ENCODE measurements at regions not wholly inside any gene's neighbourhood (a gene's known extent, or its start where the extent isn't known, plus 50 kb on each side); places are given as distances from the start of the nearest gene placed in this dataset.
A peak's percentile ranks its signal among the peaks of the same experiment; 100 is the strongest.

DNA sequence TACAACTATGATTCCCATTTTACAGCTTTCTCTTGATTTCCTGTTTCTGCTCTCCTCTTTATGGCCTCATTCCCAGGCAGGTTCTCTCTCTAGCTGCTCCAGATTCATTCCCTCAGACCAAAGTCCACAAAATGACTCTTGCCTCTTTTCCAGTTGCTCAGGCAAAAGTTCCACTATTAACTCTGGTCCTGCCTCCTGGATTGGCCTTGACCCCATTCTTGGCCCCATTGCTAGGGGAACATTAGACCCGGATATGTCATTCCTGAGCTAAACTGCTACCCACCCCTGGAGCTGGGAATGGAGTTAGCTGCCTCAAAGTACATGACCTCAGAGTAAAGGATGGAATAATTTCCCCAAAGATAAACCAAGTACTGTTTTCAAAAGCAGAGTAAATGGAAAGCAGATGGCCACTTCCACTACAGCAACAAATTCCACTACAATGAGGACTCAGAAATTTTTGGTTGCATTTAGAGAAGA lies 73.0 kb upstream of the GAP43 start:
- H3K4me3 ChIP-seq (ENCODE audit: low read length): no peak overlapping the region
- DNase-seq (ENCODE audit: low read depth): peak; percentile 65
- TF ChIP-seq, protein P1, sequence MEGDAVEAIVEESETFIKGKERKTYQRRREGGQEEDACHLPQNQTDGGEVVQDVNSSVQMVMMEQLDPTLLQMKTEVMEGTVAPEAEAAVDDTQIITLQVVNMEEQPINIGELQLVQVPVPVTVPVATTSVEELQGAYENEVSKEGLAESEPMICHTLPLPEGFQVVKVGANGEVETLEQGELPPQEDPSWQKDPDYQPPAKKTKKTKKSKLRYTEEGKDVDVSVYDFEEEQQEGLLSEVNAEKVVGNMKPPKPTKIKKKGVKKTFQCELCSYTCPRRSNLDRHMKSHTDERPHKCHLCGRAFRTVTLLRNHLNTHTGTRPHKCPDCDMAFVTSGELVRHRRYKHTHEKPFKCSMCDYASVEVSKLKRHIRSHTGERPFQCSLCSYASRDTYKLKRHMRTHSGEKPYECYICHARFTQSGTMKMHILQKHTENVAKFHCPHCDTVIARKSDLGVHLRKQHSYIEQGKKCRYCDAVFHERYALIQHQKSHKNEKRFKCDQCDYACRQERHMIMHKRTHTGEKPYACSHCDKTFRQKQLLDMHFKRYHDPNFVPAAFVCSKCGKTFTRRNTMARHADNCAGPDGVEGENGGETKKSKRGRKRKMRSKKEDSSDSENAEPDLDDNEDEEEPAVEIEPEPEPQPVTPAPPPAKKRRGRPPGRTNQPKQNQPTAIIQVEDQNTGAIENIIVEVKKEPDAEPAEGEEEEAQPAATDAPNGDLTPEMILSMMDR (conservative IDR thresholded peaks at IDR 0.05; ENCODE audit: low read length): no peak

DNA sequence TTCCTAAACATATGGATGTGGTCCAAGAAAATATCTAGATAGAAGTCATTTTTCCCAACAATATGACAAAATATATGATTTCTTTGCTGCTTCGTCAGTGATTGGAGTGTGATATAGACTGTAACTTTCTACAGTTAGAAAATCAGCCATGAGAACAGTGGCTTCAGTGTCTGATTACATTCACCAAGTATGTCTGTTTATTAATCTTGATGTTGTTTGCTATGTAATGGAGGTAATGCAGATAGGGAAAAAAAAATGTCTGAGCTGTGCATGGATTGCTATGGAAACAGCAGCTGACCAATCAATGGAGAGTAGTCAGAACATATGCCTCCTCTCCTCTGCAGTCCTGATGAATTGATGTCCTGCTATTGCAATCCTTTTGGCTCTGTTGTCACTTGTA lies 72.3 kb upstream of the GAP43 start:
- DNase-seq (ENCODE audit: low read depth): no peak
- TF ChIP-seq, protein P1 (conservative IDR thresholded peaks at IDR 0.05; ENCODE audit: low read length): no peak
- H3K4me3 ChIP-seq (ENCODE audit: low read length): no peak overlapping the region

GRCh38 chr3:115552007-115552406 lies 71.3 kb upstream of the GAP43 start:
- TF ChIP-seq, protein P1 (conservative IDR thresholded peaks at IDR 0.05; ENCODE audit: low read length): no peak
- DNase-seq (ENCODE audit: low read depth): no peak
- H3K4me3 ChIP-seq (ENCODE audit: low read length): no peak overlapping the region

GRCh38 chr3:115553796-115554486 lies 69.4 kb upstream of the GAP43 start:
- TF ChIP-seq, protein P1 (conservative IDR thresholded peaks at IDR 0.05; ENCODE audit: low read length): no peak
- no peak for DNase-seq (ENCODE audit: low read depth)
- H3K4me3 ChIP-seq (ENCODE audit: low read length): no peak overlapping the region

DNA sequence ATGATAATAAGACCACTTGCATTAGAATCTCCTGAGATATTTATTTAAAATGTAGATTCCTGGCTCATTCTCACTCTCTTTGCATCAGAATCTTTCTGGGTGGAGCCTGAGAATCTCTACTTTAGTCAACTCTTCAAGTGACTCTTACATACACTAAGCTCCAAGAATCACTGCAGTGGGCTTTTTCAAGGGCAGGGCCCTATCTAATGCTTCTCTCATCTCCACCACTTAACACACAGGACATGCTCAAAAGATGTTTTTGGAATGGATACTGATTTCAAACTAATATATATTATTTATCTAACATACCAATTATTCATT lies 68.9 kb upstream of the GAP43 start:
- DNase-seq (ENCODE audit: low read depth): no peak
- TF ChIP-seq, protein P1 (conservative IDR thresholded peaks at IDR 0.05; ENCODE audit: low read length): no peak
- no peak overlapping the region for H3K4me3 ChIP-seq (ENCODE audit: low read length)

- H3K4me3 ChIP-seq (ENCODE audit: low read length): no peak overlapping the region
These were observed 60.6 kb upstream of the GAP43 start for GRCh38 chr3:115562636-115563267.

More at GRCh38 chr3:115562636-115563267, 60.6 kb upstream of the GAP43 start:
- TF ChIP-seq, protein P1 (conservative IDR thresholded peaks at IDR 0.05; ENCODE audit: low read length): no peak
- DNase-seq (ENCODE audit: low read depth): no peak

All from AG10803 (cell line).